ENCODE measurements at regions not wholly inside any gene's neighbourhood (a gene's known extent, or its start where the extent isn't known, plus 50 kb on each side); places are given as distances from the start of the nearest gene placed in this dataset.

DNA sequence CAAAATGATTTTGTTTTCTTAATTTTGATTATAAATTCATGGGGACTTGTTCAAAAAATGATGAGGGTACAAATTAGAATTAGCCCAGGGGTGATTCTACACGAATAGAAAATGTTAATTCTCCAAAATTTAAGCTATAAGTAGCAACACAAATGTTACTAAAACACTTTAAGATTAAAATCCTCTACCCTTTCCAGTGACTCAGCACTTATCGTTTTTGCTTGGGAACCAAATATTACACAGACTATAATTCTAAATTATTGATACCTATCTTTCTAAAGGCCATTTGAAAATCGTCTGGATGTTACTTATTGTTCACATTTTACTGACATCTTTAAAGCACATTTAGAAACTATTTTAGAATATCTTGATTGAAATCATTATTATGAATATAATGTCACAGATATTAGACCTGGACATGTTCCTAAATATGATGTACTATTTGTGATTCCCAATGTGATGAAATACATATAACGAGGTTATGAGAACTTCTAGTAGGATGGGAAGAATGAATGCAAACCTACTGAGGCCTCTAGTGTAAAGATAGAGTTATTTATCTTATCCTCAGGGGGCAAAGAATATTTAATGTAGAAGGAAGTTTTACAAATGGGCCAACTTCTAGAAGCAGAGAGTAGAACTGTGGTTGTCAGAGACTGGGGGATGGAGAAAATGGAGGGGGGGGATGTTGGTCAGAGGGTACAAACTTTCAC, 132.0 kb upstream of the TP63 start:
- ChIA-PET POLR2A (no interaction called here), CTCF (no interaction called here)
- no peak for TF ChIP-seq CTCF (IDR thresholded peaks at IDR 0.05; ENCODE audit: insufficient read depth, low read length, missing control alignments)
- DNase-seq (ENCODE audit: low read depth, low spot score) = no peak
- no peak overlapping the region for H3K4me3 ChIP-seq (ENCODE audit: low read depth, low read length)

- CTCF ChIA-PET = no interaction called here
- TF ChIP-seq CTCF (IDR thresholded peaks at IDR 0.05; ENCODE audit: insufficient read depth, low read length, missing control alignments) = no peak
- DNase-seq (ENCODE audit: low read depth, low spot score) = no peak
- H3K4me3 ChIP-seq (ENCODE audit: low read depth, low read length) = no peak overlapping the region
- POLR2A ChIA-PET = no interaction called here
Observed at GRCh38 chr3:189500299-189500698, 130.9 kb upstream of the TP63 start.

- no peak for DNase-seq (ENCODE audit: low read depth, low spot score)
- no peak for TF ChIP-seq CTCF (IDR thresholded peaks at IDR 0.05; ENCODE audit: insufficient read depth, low read length, missing control alignments)
- H3K4me3 ChIP-seq (ENCODE audit: low read depth, low read length) = no peak overlapping the region
- ChIA-PET POLR2A (no interaction called here), CTCF (no interaction called here)
Observed at GRCh38 chr3:189500798-189501495, 130.2 kb upstream of the TP63 start.

DNA sequence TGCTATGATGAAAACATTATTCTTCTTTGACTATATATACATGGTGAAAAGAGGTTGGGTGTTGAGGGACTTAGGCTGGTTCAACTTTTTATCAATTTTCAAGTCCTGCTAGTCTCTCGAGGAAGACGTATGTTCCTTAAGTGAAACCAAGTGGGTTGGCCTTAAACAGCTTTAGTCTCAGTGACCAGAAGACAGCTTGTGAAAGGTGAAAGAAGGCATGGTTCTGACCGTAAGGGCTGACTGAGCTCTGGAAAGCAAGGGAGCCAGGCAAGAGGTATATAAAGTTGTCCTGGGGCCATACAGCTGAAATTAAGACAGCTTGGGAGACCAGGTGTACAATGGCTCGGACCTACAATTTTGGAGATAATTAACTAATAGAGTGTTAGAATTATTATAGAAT, 128.9 kb upstream of the TP63 start:
- POLR2A ChIA-PET = interaction anchor here (1.2 kb wide), 1 partner anchor 10 kb away, joined by 3 read pairs; no protein-coding TSS in a partner anchor
- no peak for TF ChIP-seq CTCF (IDR thresholded peaks at IDR 0.05; ENCODE audit: insufficient read depth, low read length, missing control alignments)
- CTCF ChIA-PET = no interaction called here

DNA sequence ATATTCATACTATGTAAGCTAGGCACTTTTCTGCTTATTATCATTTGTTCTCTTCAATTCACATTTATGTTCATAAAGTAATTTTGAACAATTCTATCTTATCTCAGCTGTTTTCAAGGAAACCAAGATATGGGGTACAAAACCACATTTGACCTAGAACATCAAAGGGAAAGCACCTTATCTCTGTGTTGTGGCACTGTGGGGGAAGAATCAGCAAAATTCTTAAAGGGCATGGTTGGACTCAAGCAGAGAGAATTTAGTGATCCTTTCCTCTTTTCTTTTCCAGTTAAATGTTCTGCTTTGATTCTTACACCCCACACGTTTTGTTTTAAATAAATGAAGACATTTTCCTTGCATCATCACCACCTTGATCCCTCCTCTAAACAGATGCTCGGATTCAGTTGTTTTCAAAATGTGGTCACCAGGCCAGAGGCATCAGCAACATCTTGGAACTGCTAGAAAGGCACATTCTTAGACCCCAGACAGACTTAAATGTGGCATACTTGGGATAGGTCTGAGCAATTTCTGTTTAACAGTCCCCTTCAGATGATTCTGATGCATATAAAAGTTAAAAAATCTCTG, 128.4 kb upstream of the TP63 start:
- POLR2A ChIA-PET = interaction anchor here (1.2 kb wide), 1 partner anchor 10 kb away, joined by 3 read pairs; no protein-coding TSS in a partner anchor
- TF ChIP-seq CTCF (IDR thresholded peaks at IDR 0.05; ENCODE audit: insufficient read depth, low read length, missing control alignments) = no peak
- no peak for DNase-seq (ENCODE audit: low read depth, low spot score)
- CTCF ChIA-PET = no interaction called here
- no peak overlapping the region for H3K4me3 ChIP-seq (ENCODE audit: low read depth, low read length)

More for the DNA sequence above, 128.9 kb upstream of the TP63 start:
- H3K4me3 ChIP-seq (ENCODE audit: low read depth, low read length) = no peak overlapping the region
- DNase-seq (ENCODE audit: low read depth, low spot score) = no peak

- no peak overlapping the region for H3K4me3 ChIP-seq (ENCODE audit: low read depth, low read length)
- CTCF ChIA-PET = interaction anchor here (1.1 kb wide), 1 partner anchor 10 kb away, joined by 3 read pairs; no protein-coding TSS in a partner anchor
- POLR2A ChIA-PET = no interaction called here
- DNase-seq (ENCODE audit: low read depth, low spot score) = no peak
- no peak for TF ChIP-seq CTCF (IDR thresholded peaks at IDR 0.05; ENCODE audit: insufficient read depth, low read length, missing control alignments)
Observed at GRCh38 chr3:189507856-189508255, 123.3 kb upstream of the TP63 start.
